Mesothelial cell of epicardium (in vitro differentiated cells): ENCODE measurements at regions not wholly inside any gene's neighbourhood (a gene's known extent, or its start where the extent isn't known, plus 50 kb on each side); places are given as distances from the start of the nearest gene placed in this dataset.

Experiments used
- DNase-seq, 2 experiments: peaks; one replicate each; pipeline ENCODE4 v3.0.0; 2021; ENCODE audit warnings: low spot score in 2 of 2; ENCODE audit not compliant: unreplicated experiment in 2 of 2
- H3K27ac Mint-ChIP-seq: 2 replicates; pipeline ENCODE4 v1.8.0; 2021; ENCODE audit warnings: mixed read lengths
- H3K27me3 Mint-ChIP-seq: 2 replicates; pipeline ENCODE4 v1.8.0; 2021; ENCODE audit warnings: low read depth, mixed read lengths
- H3K36me3 Mint-ChIP-seq: 2 replicates; pipeline ENCODE4 v1.8.0; 2021; ENCODE audit warnings: mixed read lengths
- H3K4me1 Mint-ChIP-seq: 2 replicates; pipeline ENCODE4 v1.8.0; 2021; ENCODE audit warnings: mixed read lengths
- H3K4me3 Mint-ChIP-seq: 2 replicates; pipeline ENCODE4 v1.8.0; 2021; ENCODE audit warnings: mild to moderate bottlenecking, moderate library complexity, mixed read lengths
- H3K9me3 Mint-ChIP-seq: 2 replicates; pipeline ENCODE4 v1.8.0; 2021; ENCODE audit warnings: mixed read lengths
- CTCF ChIP-seq: fragments of 200-600 bp; sonication (generic); IDR thresholded peaks from one replicate; pipeline ENCODE4 v1.5.0; 2021; ENCODE audit warnings: antibody characterized with exemption; ENCODE audit not compliant: unreplicated experiment

- Mint-ChIP-seq H3K36me3 (no peaks in the 10 kb centered on the region), H3K4me1 (peaks cover 64% of the 10 kb centered on the region), H3K9me3 (peaks cover 3% of the 10 kb centered on the region), H3K27me3 (no peaks in the 10 kb centered on the region), H3K4me3 (no peak overlapping the region), H3K27ac (peak overlapping the region; percentile 83)
- no peak for DNase-seq
- TF ChIP-seq CTCF: no peak
Measured at GRCh38 chr3:189458528-189458927, 172.7 kb upstream of the TP63 start.

- no peak for DNase-seq
Measured at GRCh38 chr3:189459231-189459630, 172.0 kb upstream of the TP63 start.

GRCh38 chr3:189460511-189460910, 170.7 kb upstream of the TP63 start:
- Mint-ChIP-seq H3K4me1 (peaks cover 49% of the 10 kb centered on the region), H3K36me3 (no peaks in the 10 kb centered on the region), H3K27me3 (no peaks in the 10 kb centered on the region), H3K9me3 (peaks cover 7% of the 10 kb centered on the region), H3K27ac (no peak overlapping the region), H3K4me3 (no peak overlapping the region)
- TF ChIP-seq CTCF: no peak
- no peak for DNase-seq

More at GRCh38 chr3:189459231-189459630, 172.0 kb upstream of the TP63 start:
- H3K4me1 Mint-ChIP-seq: peaks cover 57% of the 10 kb centered on the region
- no peak for TF ChIP-seq CTCF
- no peaks in the 10 kb centered on the region for H3K36me3 Mint-ChIP-seq
- no peak overlapping the region for H3K4me3 Mint-ChIP-seq
- H3K27me3 Mint-ChIP-seq: no peaks in the 10 kb centered on the region
- H3K9me3 Mint-ChIP-seq: peaks cover 7% of the 10 kb centered on the region
- H3K27ac Mint-ChIP-seq: no peak overlapping the region

GRCh38 chr3:189464799-189465198, 166.4 kb upstream of the TP63 start:
- Mint-ChIP-seq H3K9me3 (peaks cover 7% of the 10 kb centered on the region), H3K27me3 (no peaks in the 10 kb centered on the region), H3K4me3 (no peak overlapping the region), H3K27ac (no peak overlapping the region), H3K4me1 (peaks cover 16% of the 10 kb centered on the region), H3K36me3 (no peaks in the 10 kb centered on the region)
- DNase-seq: no peak
- no peak for TF ChIP-seq CTCF

- no peak overlapping the region for H3K27ac Mint-ChIP-seq
- no peaks in the 10 kb centered on the region for H3K36me3 Mint-ChIP-seq
- H3K27me3 Mint-ChIP-seq: no peaks in the 10 kb centered on the region
- TF ChIP-seq CTCF: no peak
- H3K4me3 Mint-ChIP-seq: no peak overlapping the region
- peaks cover 7% of the 10 kb centered on the region for H3K9me3 Mint-ChIP-seq
- H3K4me1 Mint-ChIP-seq: peaks cover 7% of the 10 kb centered on the region
- DNase-seq: no peak
Measured at GRCh38 chr3:189466004-189466403, 165.2 kb upstream of the TP63 start.

- peaks cover 7% of the 10 kb centered on the region for H3K9me3 Mint-ChIP-seq
- no peak for TF ChIP-seq CTCF
- no peak overlapping the region for H3K27ac Mint-ChIP-seq
- no peaks in the 10 kb centered on the region for H3K27me3 Mint-ChIP-seq
- no peak overlapping the region for H3K4me3 Mint-ChIP-seq
- H3K36me3 Mint-ChIP-seq: no peaks in the 10 kb centered on the region
- DNase-seq: no peak
- peaks cover 6% of the 10 kb centered on the region for H3K4me1 Mint-ChIP-seq
Measured at GRCh38 chr3:189467451-189467850, 163.7 kb upstream of the TP63 start.
